Glutamatergic neuron (in vitro differentiated cells): ENCODE measurements at regions not wholly inside any gene's neighbourhood (a gene's known extent, or its start where the extent isn't known, plus 50 kb on each side); places are given as distances from the start of the nearest gene placed in this dataset.

Experiments
- DNase-seq: peaks from one replicate; pipeline ENCODE4 v3.0.0; 2022
- H3K27ac Mint-ChIP-seq: one replicate; pipeline ENCODE4 v1.8.0; 2020; ENCODE audit warnings: mild to moderate bottlenecking, mixed read lengths, inconsistent platforms; ENCODE audit not compliant: unreplicated experiment
- H3K27me3 Mint-ChIP-seq: one replicate; pipeline ENCODE4 v1.8.0; 2020; ENCODE audit warnings: mild to moderate bottlenecking, moderate library complexity, mixed read lengths, inconsistent platforms; ENCODE audit not compliant: unreplicated experiment
- H3K36me3 Mint-ChIP-seq: one replicate; pipeline ENCODE4 v1.8.0; 2020; ENCODE audit warnings: mild to moderate bottlenecking, mixed read lengths, inconsistent platforms; ENCODE audit not compliant: unreplicated experiment
- H3K4me1 Mint-ChIP-seq: one replicate; pipeline ENCODE4 v1.8.0; 2020; ENCODE audit warnings: mild to moderate bottlenecking, low read depth, mixed read lengths, inconsistent platforms; ENCODE audit not compliant: unreplicated experiment
- H3K4me3 Mint-ChIP-seq: one replicate; pipeline ENCODE4 v1.8.0; 2020; ENCODE audit warnings: mild to moderate bottlenecking, mixed read lengths, inconsistent platforms; ENCODE audit not compliant: unreplicated experiment
- H3K9me3 Mint-ChIP-seq: one replicate; pipeline ENCODE4 v1.8.0; 2020; ENCODE audit warnings: mild to moderate bottlenecking, moderate library complexity, mixed read lengths, inconsistent platforms; ENCODE audit not compliant: unreplicated experiment
- CTCF ChIP-seq: fragments of 200-600 bp; sonication (generic); IDR thresholded peaks from one replicate; pipeline ENCODE4 v1.5.0; 2021; ENCODE audit not compliant: partially characterized antibody, unreplicated experiment

GRCh38 chr2:66822186-66822585 is 387.3 kb downstream of the MEIS1 start:
- no peak for DNase-seq
- Mint-ChIP-seq H3K4me1 (no peaks in the 10 kb centered on the region), H3K36me3 (peaks cover 8% of the 10 kb centered on the region), H3K4me3 (no peak overlapping the region), H3K27me3 (peaks cover 5% of the 10 kb centered on the region), H3K27ac (no peak overlapping the region), H3K9me3 (peaks cover 2% of the 10 kb centered on the region)
- TF ChIP-seq CTCF = no peak

- Mint-ChIP-seq H3K27ac (no peak overlapping the region), H3K27me3 (peaks cover 4% of the 10 kb centered on the region), H3K36me3 (peaks cover 2% of the 10 kb centered on the region), H3K4me3 (no peak overlapping the region), H3K9me3 (peaks cover 2% of the 10 kb centered on the region), H3K4me1 (no peaks in the 10 kb centered on the region)
- no peak for DNase-seq
- no peak for TF ChIP-seq CTCF
Observed at GRCh38 chr2:66824926-66825325, 390.0 kb downstream of the MEIS1 start.

GRCh38 chr2:66827851-66828250 is 392.9 kb downstream of the MEIS1 start:
- no peak for DNase-seq
- no peaks in the 10 kb centered on the region for H3K36me3 Mint-ChIP-seq
- no peak for TF ChIP-seq CTCF
- H3K9me3 Mint-ChIP-seq = peaks cover 2% of the 10 kb centered on the region
- no peak overlapping the region for H3K4me3 Mint-ChIP-seq
- no peak overlapping the region for H3K27ac Mint-ChIP-seq
- H3K27me3 Mint-ChIP-seq = no peaks in the 10 kb centered on the region
- H3K4me1 Mint-ChIP-seq = no peaks in the 10 kb centered on the region

GRCh38 chr2:66828876-66829275 is 394.0 kb downstream of the MEIS1 start:
- Mint-ChIP-seq H3K36me3 (no peaks in the 10 kb centered on the region), H3K27ac (no peak overlapping the region), H3K4me3 (no peak overlapping the region), H3K4me1 (no peaks in the 10 kb centered on the region), H3K27me3 (no peaks in the 10 kb centered on the region), H3K9me3 (no peaks in the 10 kb centered on the region)
- no peak for DNase-seq
- no peak for TF ChIP-seq CTCF

- DNase-seq = no peak
- H3K4me1 Mint-ChIP-seq = no peaks in the 10 kb centered on the region
- no peak overlapping the region for H3K27ac Mint-ChIP-seq
- TF ChIP-seq CTCF = no peak
- H3K9me3 Mint-ChIP-seq = no peaks in the 10 kb centered on the region
- H3K4me3 Mint-ChIP-seq = no peak overlapping the region
- no peaks in the 10 kb centered on the region for H3K36me3 Mint-ChIP-seq
- no peaks in the 10 kb centered on the region for H3K27me3 Mint-ChIP-seq
Observed at GRCh38 chr2:66830881-66831280, 396.0 kb downstream of the MEIS1 start.
